GM11168 (cell line): ENCODE measurements at regions not wholly inside any gene's neighbourhood (a gene's known extent, or its start where the extent isn't known, plus 50 kb on each side); places are given as distances from the start of the nearest gene placed in this dataset.
"Not testable (repeated sequence)": the region's sequence is repeated elsewhere in the genome, so short reads cannot be mapped to it uniquely, and the experiment has no call there.

ENCODE experiments used
- in situ Hi-C: fragments of 300-500 bp; cut with MboI; formaldehyde crosslinking; loops from one replicate; pipeline ENCODE4 v1.12.0; 2022; ENCODE audit warnings: low sequenced_read_pairs; ENCODE audit not compliant: unreplicated experiment

- in situ Hi-C loops: no loop called here
These were observed 71.6 kb upstream of the LYZL1 start for GRCh38 chr10:29217292-29217738.

- in situ Hi-C loops: no loop called here
These were observed 65.5 kb upstream of the LYZL1 start for GRCh38 chr10:29223326-29223725.

- in situ Hi-C loops: no loop called here
These were observed 64.2 kb upstream of the LYZL1 start for GRCh38 chr10:29224631-29225030.

- in situ Hi-C loops: no loop called here
These were observed 61.7 kb upstream of the LYZL1 start for GRCh38 chr10:29227201-29227600.

GRCh38 chr10:29228562-29228961 is 60.3 kb upstream of the LYZL1 start:
- in situ Hi-C loops: no loop called here

GRCh38 chr10:29229258-29229705 is 59.6 kb upstream of the LYZL1 start:
- in situ Hi-C loops: no loop called here

GRCh38 chr10:29236910-29237309 is 52.0 kb upstream of the LYZL1 start:
- in situ Hi-C loops: not testable (repeated sequence)

- in situ Hi-C loops: no loop called here
These were observed 51.1 kb upstream of the LYZL1 start for GRCh38 chr10:29237786-29238185.

GRCh38 chr10:29238523-29239135 is 50.2 kb upstream of the LYZL1 start:
- in situ Hi-C loops: no loop called here
